Keratinocyte (primary cell): ENCODE measurements at regions not wholly inside any gene's neighbourhood (a gene's known extent, or its start where the extent isn't known, plus 50 kb on each side); places are given as distances from the start of the nearest gene placed in this dataset.

ENCODE experiments used
- DNase-seq: peaks from one replicate; pipeline ENCODE4 v3.0.0-alpha.2; 2011; ENCODE audit warnings: low read depth, missing footprints, low spot score
- FAIRE-seq: peaks from 2 replicates; lab custom pipeline; 2011; peaks lifted over from hg19 to GRCh38; lab: Jason Lieb, UNC
- H2AFZ ChIP-seq: 2 replicates; pipeline ENCODE4 v1.6.0; 2012; ENCODE audit warnings: low read length, control low read depth, inconsistent platforms; ENCODE audit not compliant: control insufficient read depth
- H3K27ac ChIP-seq: 2 replicates; pipeline ENCODE4 v1.5.1; 2011; ENCODE audit warnings: low read length; ENCODE audit not compliant: control insufficient read depth, insufficient read depth
- H3K27me3 ChIP-seq: 3 replicates; pipeline ENCODE4 v1.6.0; 2011; ENCODE audit warnings: low read length; ENCODE audit not compliant: control insufficient read depth, insufficient read depth; ENCODE audit errors: extremely low read depth
- H3K36me3 ChIP-seq, 2 experiments: 2 replicates in 1 of 2; 3 replicates in 1 of 2; pipeline ENCODE4 v1.5.1; 2011; ENCODE audit warnings: low read length in 2 of 2, mild to moderate bottlenecking in 1 of 2; ENCODE audit not compliant: control insufficient read depth in 2 of 2, insufficient read depth in 2 of 2; ENCODE audit errors: extremely low read depth in 1 of 2
- H3K4me1 ChIP-seq: 3 replicates; pipeline ENCODE4 v1.5.1; 2011; ENCODE audit warnings: low read length; ENCODE audit not compliant: control insufficient read depth, insufficient read depth; ENCODE audit errors: extremely low read depth
- H3K4me2 ChIP-seq: 3 replicates; pipeline ENCODE4 v1.6.0; 2011; ENCODE audit warnings: low read depth, low read length; ENCODE audit not compliant: control insufficient read depth, insufficient read depth; ENCODE audit errors: extremely low read depth
- H3K4me3 ChIP-seq, 3 experiments: fragments of 200-600 bp in 1 of 3; sonication (generic) in 1 of 3; 2 replicates in 2 of 3; 3 replicates in 1 of 3; pipeline ENCODE4 v1.5.1; 2011 to 2016; ENCODE audit warnings: low read length in 3 of 3, mild to moderate bottlenecking in 3 of 3, control low read depth in 2 of 3, inconsistent platforms in 1 of 3, low read depth in 1 of 3, mixed read lengths in 1 of 3, mixed run types in 1 of 3, moderate library complexity in 1 of 3; ENCODE audit not compliant: control insufficient read depth in 2 of 3, insufficient read depth in 2 of 3; ENCODE audit errors: extremely low read depth in 1 of 3
- H3K79me2 ChIP-seq: 2 replicates; pipeline ENCODE4 v1.6.0; 2012; ENCODE audit warnings: low read length; ENCODE audit not compliant: control insufficient read depth, insufficient read depth
- H3K9ac ChIP-seq: 3 replicates; pipeline ENCODE4 v1.6.0; 2011; ENCODE audit warnings: low read length; ENCODE audit not compliant: control insufficient read depth, insufficient read depth; ENCODE audit errors: extremely low read depth
- H3K9me1 ChIP-seq: 3 replicates; pipeline ENCODE4 v1.6.0; 2011; ENCODE audit warnings: low read length; ENCODE audit not compliant: control insufficient read depth, insufficient read depth; ENCODE audit errors: extremely low read depth
- H3K9me3 ChIP-seq: 2 replicates; pipeline ENCODE4 v1.5.1; 2012; ENCODE audit warnings: low read depth, low read length; ENCODE audit not compliant: control insufficient read depth
- H4K20me1 ChIP-seq: 3 replicates; pipeline ENCODE4 v1.6.0; 2011; ENCODE audit warnings: low read length; ENCODE audit not compliant: control insufficient read depth, insufficient read depth; ENCODE audit errors: extremely low read depth
- CTCF ChIP-seq, 3 experiments: IDR thresholded peaks in 1 of 3; conservative IDR thresholded peaks in 1 of 3; optimal IDR thresholded peaks in 1 of 3; 2 replicates in 2 of 3; 3 replicates in 1 of 3; pipeline versions ENCODE3 to v1.5.1; 2011; ENCODE audit warnings: low read length in 3 of 3, mild to moderate bottlenecking in 3 of 3, moderate library complexity in 2 of 3, control low read depth in 1 of 3, inconsistent platforms in 1 of 3; ENCODE audit not compliant: insufficient read depth in 2 of 3; ENCODE audit errors: extremely low read depth in 1 of 3
- EZH2 ChIP-seq: IDR thresholded peaks from one replicate; pipeline ENCODE4 v1.6.1; 2012; ENCODE audit warnings: inconsistent platforms, mild to moderate bottlenecking, low read length, moderate library complexity
- dilution Hi-C: fragments of 300-500 bp; cut with MboI; formaldehyde crosslinking; loops from one replicate; pipeline ENCODE4 v1.7.0; 2020; ENCODE audit warnings: low sequenced_read_pairs; ENCODE audit not compliant: extremely low pct_ligation_motif_present

DNA sequence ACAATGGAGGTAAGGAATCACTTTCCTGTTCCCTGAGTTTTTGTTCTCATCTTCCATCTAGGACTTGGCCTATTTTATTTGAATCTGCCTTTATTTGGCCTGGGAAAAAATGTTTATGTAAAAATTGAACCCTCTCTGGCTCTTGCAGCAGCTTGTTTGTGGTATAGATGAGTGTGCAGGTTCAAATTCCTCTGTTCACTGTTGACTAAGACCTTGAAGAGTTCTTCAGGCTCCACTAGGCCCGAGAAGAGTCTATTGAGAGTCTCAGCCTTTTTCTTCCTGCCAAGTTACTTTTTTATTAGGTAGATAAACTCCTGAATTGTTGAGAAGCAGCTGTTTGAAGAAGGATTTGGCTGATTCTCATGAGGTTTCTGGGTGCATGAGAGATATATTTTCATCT, 248.8 kb upstream of the ADGRL2 start:
- H3K9me1 ChIP-seq, result no peaks in the 10 kb centered on the region
- dilution Hi-C loops, result no loop called here
- FAIRE-seq (no peak), DNase-seq (no peak)
- no peaks in the 10 kb centered on the region for H3K9me3 ChIP-seq
- H2AFZ ChIP-seq, result no peak overlapping the region
- no peaks in the 10 kb centered on the region for H3K36me3 ChIP-seq
- H3K4me3 ChIP-seq, result no peak overlapping the region
- TF ChIP-seq CTCF (optimal IDR thresholded peaks at IDR 0.05 in 1 of 3, IDR thresholded peaks at IDR 0.05 in 1 of 3, conservative IDR thresholded peaks at IDR 0.05 in 1 of 3; ENCODE audit: extremely low read depth in 1 of 3, insufficient read depth in 2 of 3, low read length in 3 of 3) (no peak), EZH2 (no peak)
- peaks cover 19% of the 10 kb centered on the region for H3K4me1 ChIP-seq
- H3K27ac ChIP-seq, result no peak overlapping the region
- H3K9ac ChIP-seq, result no peak overlapping the region
- no peaks in the 10 kb centered on the region for H4K20me1 ChIP-seq
- no peaks in the 10 kb centered on the region for H3K27me3 ChIP-seq
- H3K79me2 ChIP-seq, result no peaks in the 10 kb centered on the region
- H3K4me2 ChIP-seq, result no peak overlapping the region

DNA sequence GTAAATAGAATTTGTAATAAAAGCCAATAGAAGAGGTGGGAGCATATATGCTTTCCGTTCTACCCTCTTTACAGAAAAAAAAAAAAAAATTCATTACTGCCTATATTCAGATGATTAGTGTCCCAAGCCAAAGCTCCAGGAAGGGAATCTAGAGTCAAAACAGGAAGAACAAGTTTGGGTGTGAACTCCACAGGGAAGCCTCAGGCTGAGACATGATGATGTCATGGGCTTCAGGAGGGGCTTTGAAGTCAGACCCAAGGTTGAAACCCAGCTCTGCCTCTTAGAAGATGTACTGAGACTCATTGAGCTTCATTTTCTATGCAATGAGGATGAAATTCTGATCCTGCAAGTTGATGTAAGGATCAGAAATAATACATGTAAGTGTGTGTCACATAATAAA, 250.0 kb upstream of the ADGRL2 start:
- Histone ChIP-seq H3K9me3 (no peaks in the 10 kb centered on the region), H3K79me2 (no peaks in the 10 kb centered on the region), H3K4me2 (peak overlapping the region; percentile 56), H3K9ac (no peak overlapping the region), H3K9me1 (no peaks in the 10 kb centered on the region), H3K36me3 (no peaks in the 10 kb centered on the region), H4K20me1 (no peaks in the 10 kb centered on the region), H3K27ac (no peak overlapping the region), H3K4me3 (no peak overlapping the region), H3K27me3 (no peaks in the 10 kb centered on the region), H2AFZ (peak overlapping the region; percentile 49), H3K4me1 (peaks cover 19% of the 10 kb centered on the region)
- DNase-seq (no peak), FAIRE-seq (peak; percentile 26)
- dilution Hi-C loops, result no loop called here
- TF ChIP-seq CTCF (optimal IDR thresholded peaks at IDR 0.05 in 1 of 3, IDR thresholded peaks at IDR 0.05 in 1 of 3, conservative IDR thresholded peaks at IDR 0.05 in 1 of 3; ENCODE audit: extremely low read depth in 1 of 3, insufficient read depth in 2 of 3, low read length in 3 of 3) (no peak), EZH2 (no peak)
